Activated B cell treated with CpG ODN at 0.5 μM for 24 hours (primary cell): ENCODE measurements at regions not wholly inside any gene's neighbourhood (a gene's known extent, or its start where the extent isn't known, plus 50 kb on each side); places are given as distances from the start of the nearest gene placed in this dataset.
"Not testable (repeated sequence)": the region's sequence is repeated elsewhere in the genome, so short reads cannot be mapped to it uniquely, and the experiment has no call there.

Experiments used
- ATAC-seq: fragments of 200-7000 bp; cut with Tn5 transposase; one replicate; pipeline ENCODE4 v1.10.0; 2021; ENCODE audit warnings: low read depth, mild to moderate bottlenecking, moderate library complexity
- CTCF ChIA-PET: fragments of 350-600 bp; sonication (Branson Sonifier 250); formaldehyde crosslinking; loops from one replicate; lab custom pipeline; 2021; ENCODE audit warnings: antibody characterized with exemption; lab: Charles Lee
- POLR2A ChIA-PET: fragments of 350-600 bp; sonication (Branson Sonifier 250); formaldehyde crosslinking; loops from one replicate; lab custom pipeline; 2021; ENCODE audit warnings: antibody characterized with exemption; lab: Charles Lee
- DNase-seq: peaks from one replicate; pipeline ENCODE4 v3.0.0; 2022
- H3K27ac Mint-ChIP-seq: one replicate; pipeline ENCODE4 v1.8.0; 2020; ENCODE audit warnings: mixed read lengths
- H3K27me3 Mint-ChIP-seq: one replicate; pipeline ENCODE4 v1.8.0; 2021; ENCODE audit warnings: mixed read lengths
- H3K36me3 Mint-ChIP-seq: one replicate; pipeline ENCODE4 v1.8.0; 2021; ENCODE audit warnings: low read depth, mixed read lengths
- H3K4me1 Mint-ChIP-seq: one replicate; pipeline ENCODE4 v1.8.0; 2021; ENCODE audit warnings: mixed read lengths
- H3K4me3 Mint-ChIP-seq: one replicate; pipeline ENCODE4 v1.8.0; 2020; ENCODE audit warnings: mild to moderate bottlenecking, mixed read lengths
- H3K9me3 Mint-ChIP-seq: one replicate; pipeline ENCODE4 v1.8.0; 2020; ENCODE audit warnings: mixed read lengths
- intact Hi-C: fragments of 100-400 bp; cut with micrococcal nuclease; formaldehyde crosslinking; loops from one replicate; pipeline ENCODE4 v1.15.1; 2024

GRCh38 chr5:1573217-1574022 is 49.7 kb upstream of the LPCAT1 start:
- H3K27ac Mint-ChIP-seq: not testable (repeated sequence)

More at GRCh38 chr5:1573217-1574022, 49.7 kb upstream of the LPCAT1 start:
- ATAC-seq, POLR2A ChIA-PET, H3K9me3 Mint-ChIP-seq, DNase-seq, H3K4me3 Mint-ChIP-seq, H3K4me1 Mint-ChIP-seq, intact Hi-C loops, H3K27me3 Mint-ChIP-seq, CTCF ChIA-PET: not testable (repeated sequence)
- peaks cover 64% of the 10 kb centered on the region for H3K36me3 Mint-ChIP-seq
